GM12872 (cell line): ENCODE measurements at regions not wholly inside any gene's neighbourhood (a gene's known extent, or its start where the extent isn't known, plus 50 kb on each side); places are given as distances from the start of the nearest gene placed in this dataset.

Source experiments
- TF ChIP-seq, protein P1 (sequence below): IDR thresholded peaks from 3 replicates; pipeline ENCODE4 v1.5.1; 2011; ENCODE audit warnings: low read depth, mild to moderate bottlenecking, low read length, moderate library complexity; ENCODE audit not compliant: insufficient read depth

DNA sequence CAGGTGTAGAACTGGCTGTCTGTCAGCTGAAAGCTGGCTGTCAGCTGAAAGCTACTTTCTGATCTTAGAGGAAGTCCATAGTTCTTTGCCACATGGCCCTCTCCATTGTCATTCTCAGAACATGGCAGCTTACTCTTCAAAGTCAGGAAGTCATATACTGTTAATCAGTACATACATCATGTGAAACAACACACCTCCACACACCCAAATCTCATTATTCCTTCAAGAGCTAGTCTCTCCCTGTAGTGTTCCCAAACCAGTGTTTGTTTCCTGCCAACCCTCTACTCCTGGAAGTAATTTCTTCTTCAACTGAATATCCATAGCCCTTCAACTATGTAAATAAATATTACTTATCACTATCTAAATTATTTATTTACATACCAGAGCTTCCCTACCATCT lies 58.9 kb downstream of the OR5AK2 start:
- TF ChIP-seq, protein P1, sequence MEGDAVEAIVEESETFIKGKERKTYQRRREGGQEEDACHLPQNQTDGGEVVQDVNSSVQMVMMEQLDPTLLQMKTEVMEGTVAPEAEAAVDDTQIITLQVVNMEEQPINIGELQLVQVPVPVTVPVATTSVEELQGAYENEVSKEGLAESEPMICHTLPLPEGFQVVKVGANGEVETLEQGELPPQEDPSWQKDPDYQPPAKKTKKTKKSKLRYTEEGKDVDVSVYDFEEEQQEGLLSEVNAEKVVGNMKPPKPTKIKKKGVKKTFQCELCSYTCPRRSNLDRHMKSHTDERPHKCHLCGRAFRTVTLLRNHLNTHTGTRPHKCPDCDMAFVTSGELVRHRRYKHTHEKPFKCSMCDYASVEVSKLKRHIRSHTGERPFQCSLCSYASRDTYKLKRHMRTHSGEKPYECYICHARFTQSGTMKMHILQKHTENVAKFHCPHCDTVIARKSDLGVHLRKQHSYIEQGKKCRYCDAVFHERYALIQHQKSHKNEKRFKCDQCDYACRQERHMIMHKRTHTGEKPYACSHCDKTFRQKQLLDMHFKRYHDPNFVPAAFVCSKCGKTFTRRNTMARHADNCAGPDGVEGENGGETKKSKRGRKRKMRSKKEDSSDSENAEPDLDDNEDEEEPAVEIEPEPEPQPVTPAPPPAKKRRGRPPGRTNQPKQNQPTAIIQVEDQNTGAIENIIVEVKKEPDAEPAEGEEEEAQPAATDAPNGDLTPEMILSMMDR = no peak

DNA sequence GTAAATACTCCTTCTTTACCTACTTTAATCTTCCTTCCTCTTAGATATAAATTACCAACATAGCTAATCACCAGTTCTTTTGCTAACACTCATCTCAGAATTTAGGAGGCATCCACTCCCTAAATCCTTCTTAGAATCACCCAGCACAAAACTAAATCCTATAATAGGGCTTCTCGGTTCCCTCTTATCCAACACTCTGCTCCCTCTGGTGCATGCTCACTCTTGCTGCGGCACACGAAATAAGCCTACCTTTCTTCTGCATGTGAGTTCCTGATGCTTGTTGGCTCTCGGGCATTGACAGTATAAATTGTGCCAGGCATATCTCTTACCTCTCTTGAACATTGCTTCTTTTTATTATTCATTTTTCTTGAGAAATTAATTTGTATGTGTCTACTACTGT lies 61.0 kb downstream of the OR5AK2 start:
- TF ChIP-seq, protein P1 = no peak

DNA sequence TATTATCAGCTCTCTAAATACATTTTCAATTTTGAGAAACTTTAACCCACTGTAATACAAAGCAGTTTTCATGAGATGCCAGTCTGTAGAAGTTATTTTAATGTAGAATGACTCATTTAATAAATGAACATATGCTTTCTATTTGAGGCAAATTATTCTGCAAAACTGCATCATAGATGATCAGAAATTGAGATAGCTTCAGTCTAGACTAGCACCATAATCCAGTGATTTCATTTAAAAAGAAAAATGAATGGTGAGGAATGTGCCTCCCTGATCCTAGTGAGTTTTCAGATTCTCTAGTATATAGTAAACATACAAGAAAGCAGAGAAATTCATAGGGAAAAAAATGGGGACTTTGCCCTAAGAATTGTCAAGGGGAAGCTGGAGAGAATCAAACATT lies 66.1 kb downstream of the OR5AK2 start:
- TF ChIP-seq, protein P1 = no peak

DNA sequence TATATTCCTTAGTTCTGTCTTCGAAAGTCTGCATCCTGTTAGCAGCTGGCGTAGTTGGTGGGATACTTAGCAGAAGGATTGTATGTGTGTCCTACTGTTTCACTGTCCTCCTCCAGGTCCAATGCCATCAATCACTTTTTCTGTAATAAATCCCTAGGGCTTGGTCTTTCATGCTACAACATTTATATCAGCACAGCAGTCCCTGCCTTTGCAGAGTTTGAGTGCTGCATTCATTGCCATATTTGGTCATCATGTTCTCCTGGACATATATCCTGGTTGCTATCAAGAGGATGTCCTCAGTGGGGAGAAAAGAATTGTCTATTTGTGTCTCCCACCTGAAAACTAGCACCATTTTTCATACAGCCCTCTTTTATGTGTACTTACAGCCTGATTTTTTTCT lies 67.0 kb downstream of the OR5AK2 start:
- TF ChIP-seq, protein P1 = no peak

DNA sequence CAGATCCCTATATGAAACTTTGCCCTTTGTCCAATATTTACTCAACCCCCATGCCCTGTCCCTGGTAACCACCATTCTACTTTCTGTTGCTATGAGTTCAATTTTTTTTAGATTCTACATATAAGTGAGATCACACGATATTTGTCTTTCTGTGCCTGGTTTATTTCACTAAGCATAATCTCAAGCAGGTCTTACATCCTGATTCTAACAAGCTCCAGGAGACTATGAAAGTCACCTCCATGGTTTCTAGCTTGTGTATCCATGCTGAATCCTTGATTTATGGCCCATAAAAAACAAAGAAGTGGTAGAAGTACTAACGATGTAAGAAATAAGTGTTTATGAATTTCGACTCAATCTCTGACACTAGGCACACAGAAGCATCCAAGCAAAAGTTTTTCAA lies 68.0 kb downstream of the OR5AK2 start:
- TF ChIP-seq, protein P1 = no peak

DNA sequence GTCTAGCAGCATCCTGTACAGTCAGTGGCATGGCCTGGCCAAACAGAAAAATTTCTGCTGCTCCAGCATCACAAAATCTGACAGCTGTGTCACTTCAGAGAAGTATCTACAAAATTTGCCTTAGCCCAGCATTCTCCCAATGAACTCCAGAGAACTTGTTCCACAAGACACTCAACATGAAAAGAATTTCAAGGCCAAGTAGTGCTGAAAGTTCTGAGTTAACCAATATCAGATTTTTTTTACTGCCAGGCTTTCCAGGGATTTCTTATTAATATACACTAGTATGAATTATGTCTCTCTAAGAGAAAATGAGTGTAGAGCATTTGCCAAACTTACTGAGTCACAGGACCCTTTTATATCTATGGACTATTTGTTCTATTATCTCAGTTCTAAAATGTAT lies 68.8 kb downstream of the OR5AK2 start:
- TF ChIP-seq, protein P1 = no peak

DNA sequence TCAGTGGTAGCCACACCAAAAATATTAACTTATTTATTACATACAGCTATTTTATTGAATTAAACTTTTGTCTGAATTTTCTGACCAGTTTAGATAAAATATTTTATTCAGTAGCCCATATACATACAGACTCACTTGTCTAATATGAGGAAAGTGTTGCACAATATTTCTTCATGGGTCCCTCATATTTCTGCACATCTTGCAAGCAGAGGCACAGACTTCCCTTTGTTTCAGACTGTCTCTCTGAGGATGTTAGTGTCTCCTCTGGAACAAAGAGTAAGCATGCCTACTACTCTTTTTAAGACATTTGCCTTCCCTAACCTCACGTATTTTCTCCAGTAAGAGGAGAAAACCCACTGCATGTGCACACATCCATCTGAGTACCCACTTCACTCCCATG lies 81.2 kb downstream of the OR5AK2 start:
- TF ChIP-seq, protein P1 = no peak

DNA sequence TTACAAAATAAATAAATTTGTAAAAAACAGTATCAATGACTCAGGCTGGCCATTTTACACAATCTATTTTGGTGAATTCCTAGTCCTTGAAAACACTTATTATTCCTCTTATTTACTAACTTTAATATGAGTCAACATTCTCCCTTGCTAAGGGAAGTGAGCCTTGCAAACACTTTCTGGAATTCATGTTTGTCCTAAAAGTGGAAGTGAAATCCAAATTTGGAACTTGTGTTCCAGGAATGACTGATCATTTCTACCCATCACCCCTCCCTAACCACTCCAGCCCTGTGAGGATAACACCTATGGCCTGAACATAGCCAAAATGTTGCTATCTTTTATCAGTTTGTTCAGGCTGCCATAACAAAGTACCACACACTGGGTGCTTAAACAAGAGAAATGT lies 83.1 kb downstream of the OR5AK2 start:
- TF ChIP-seq, protein P1 = no peak
